GM18517 (cell line): ENCODE measurements at regions not wholly inside any gene's neighbourhood (a gene's known extent, or its start where the extent isn't known, plus 50 kb on each side); places are given as distances from the start of the nearest gene placed in this dataset.
"Not testable (repeated sequence)": the region's sequence is repeated elsewhere in the genome, so short reads cannot be mapped to it uniquely, and the experiment has no call there.

Experiments
- ATAC-seq: cut with Tn5 transposase; IDR thresholded peaks from one replicate; pipeline ENCODE4 v1.9.1; 2021; ENCODE audit warnings: mild to moderate bottlenecking, moderate library complexity; ENCODE audit not compliant: unreplicated experiment

- ATAC-seq: no peak
Measured at GRCh38 chr10:9010093-9010492, 955.6 kb downstream of the GATA3 start.

DNA sequence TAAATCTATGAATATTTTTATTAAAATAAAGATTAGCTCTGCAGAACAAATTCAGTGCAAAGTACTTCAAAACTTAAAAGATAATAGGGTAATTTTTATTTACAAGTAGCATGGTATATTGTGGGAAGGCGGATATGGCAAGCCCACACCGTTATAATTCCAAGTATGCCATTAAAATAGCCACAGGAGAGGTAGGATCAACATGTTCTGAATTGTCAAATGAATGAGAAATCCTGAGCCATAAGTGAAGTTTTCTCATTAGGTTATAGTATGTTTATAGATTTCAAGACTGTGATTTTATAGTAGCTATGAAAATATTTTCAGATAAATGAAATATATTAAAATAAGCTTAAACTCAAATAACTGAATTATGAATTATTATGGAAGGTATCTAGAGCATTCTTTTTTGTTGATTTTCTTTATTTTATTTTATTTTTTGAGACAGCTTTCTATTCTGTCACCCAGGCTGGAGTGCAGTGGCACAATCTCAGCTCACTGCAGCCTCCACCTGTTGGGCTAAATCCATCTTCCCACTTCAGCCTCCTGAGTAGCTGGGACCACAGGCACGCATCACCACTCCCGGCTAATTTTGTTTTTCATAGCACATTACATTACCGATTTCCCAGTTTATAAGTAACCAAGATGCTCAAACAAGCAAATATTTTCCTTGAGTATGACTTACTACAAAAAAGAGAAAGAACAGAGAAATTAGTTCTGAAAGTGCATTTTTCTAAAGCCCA lies 956.6 kb downstream of the GATA3 start:
- no peak for ATAC-seq

GRCh38 chr10:9012312-9012711 lies 957.8 kb downstream of the GATA3 start:
- ATAC-seq: no peak

- no peak for ATAC-seq
Measured at GRCh38 chr10:9015005-9015404, 960.5 kb downstream of the GATA3 start.

DNA sequence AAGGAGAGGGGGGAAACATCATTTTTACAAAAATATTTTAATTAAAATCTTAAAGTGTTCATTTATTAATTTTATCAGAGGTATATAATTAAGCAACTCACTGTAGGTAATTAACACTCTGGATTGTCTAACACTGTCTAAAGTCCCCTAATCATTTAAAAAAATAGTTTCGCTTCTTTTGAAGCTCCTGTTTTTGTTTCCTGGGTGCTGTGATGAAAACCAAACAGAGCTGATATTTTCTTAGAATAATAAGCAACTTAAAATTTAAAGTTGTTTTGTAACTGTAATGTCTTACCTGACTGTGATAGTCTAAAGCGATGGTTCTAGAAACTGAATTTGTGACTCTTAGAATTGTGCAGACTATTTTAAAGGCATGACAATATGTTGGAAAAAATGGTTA lies 961.0 kb downstream of the GATA3 start:
- ATAC-seq: no peak

DNA sequence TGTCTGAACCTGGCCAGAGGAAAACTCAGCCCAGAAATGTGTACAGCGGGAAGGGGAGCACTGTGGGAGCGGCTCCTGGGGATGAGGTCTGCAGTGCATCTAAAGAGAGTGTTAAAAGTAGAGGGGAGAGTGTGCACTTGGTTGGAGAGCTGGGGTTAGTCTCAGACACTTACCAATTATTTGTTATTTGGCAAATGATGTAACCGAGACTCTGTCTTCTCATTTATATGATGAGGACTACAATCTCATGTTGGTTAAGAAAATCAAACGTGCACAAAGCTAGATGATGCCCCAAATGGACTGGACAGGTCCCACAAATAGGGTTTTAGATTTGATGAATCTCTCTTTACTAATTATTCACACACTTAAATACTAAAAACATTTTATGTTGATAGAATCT lies 962.4 kb downstream of the GATA3 start:
- ATAC-seq: no peak

GRCh38 chr10:9018195-9019173 lies 964.0 kb downstream of the GATA3 start:
- ATAC-seq: no peak

DNA sequence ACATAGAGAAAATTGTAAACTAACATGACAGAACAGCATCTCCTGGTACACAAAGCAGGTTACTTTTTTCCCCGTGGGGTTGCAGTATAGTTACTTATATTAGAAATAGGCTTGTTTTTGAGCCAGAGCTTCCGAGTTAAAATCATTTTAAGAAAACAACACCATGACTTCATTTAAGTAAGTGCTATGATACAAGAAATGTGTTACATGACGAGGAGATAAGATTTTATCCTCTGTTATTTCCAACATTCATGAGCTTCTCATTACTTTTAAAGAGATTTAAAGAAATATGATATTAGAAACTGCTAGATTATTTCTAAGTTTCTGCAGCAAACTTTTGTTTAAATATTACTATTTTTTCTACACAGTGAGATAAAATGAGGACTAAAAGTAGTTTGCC lies 968.7 kb downstream of the GATA3 start:
- no peak for ATAC-seq

GRCh38 chr10:9024210-9024609 lies 969.7 kb downstream of the GATA3 start:
- ATAC-seq: no peak

DNA sequence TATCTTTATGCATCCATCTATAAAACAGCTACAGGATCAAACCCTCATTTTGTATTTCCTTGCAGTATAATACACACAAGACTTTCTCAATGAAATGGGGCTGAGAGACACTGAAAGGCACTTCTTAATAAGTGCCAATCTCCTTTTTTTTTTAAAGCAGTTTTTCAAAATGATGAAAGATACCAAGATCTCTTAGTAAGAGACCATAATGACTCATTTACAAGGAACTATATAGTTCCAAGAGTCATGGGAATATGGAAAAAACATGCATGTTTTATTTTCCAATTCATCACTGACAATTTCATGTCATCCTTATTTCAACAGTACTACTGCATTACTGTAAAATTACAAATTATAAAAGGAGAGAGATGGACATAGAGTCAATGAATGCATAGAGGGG lies 973.7 kb downstream of the GATA3 start:
- no peak for ATAC-seq

GRCh38 chr10:9035355-9035754 lies 980.9 kb downstream of the GATA3 start:
- no peak for ATAC-seq

- no peak for ATAC-seq
Measured at GRCh38 chr10:9036711-9037204, 982.3 kb downstream of the GATA3 start.

DNA sequence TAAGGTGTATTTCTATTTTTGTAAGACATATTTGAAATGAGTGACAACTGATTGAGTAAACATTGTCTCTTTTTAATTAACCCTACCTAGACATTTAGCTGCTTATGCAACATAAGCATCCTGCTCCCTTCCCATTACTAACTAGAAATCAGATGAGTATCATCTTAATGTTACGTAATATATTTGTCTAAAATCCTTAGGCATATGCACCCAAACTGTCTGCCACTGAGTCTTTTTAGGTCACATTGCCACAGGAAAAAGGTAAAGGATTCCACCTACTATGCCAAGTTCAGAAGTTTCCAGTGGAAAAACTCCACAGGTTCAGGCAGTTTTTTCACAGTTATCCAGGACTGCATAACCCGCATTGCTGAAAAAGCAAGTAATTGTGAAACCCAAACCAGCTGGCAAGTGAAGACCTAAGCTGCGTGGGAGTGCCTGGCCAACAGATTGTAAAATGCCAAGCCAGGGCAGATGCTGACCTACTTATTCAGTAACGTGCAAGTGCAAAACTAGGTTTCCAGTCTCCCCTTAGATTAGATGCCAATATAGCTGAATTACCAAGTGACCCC lies 983.7 kb downstream of the GATA3 start:
- ATAC-seq: no peak

DNA sequence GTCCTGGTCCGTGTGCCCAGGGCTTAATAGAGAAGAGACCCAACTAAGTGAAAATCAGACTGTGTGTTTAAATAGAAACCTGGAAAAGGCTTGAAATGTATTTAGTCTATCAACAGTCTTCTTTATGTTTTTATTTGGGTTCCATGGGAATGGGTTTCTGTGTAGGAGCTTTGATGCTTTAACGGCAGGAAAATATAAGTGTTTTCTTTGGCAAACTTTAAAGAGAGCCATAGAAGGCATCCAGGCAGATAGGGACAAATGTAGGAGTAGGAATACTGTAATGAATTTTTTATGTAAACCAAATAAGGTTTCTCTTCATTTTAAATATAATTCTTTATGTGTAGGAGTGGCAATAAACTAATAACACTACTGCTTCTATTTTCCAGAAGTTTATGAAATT lies 989.0 kb downstream of the GATA3 start:
- ATAC-seq: no peak

DNA sequence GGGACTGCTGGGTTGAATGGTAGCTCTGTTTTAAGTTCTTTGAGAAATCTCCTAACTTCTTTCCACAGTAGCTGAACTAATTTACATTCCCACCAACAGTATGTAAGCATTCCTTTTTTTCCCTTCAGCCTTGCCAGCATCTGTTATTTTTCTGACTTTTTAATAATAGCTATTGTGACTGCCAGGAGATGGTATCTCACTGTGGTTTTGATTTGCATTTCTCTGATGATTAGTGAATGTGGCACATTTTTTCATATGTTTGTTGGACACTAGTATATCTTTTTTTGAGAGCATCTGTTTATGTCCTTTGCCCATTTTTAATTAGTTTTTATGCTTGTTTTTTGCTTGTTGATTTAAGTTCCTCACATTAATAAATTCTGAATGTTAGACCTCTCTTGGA lies 990.8 kb downstream of the GATA3 start:
- ATAC-seq: no peak

GRCh38 chr10:9051328-9051974 lies 997.0 kb downstream of the GATA3 start:
- no peak for ATAC-seq

DNA sequence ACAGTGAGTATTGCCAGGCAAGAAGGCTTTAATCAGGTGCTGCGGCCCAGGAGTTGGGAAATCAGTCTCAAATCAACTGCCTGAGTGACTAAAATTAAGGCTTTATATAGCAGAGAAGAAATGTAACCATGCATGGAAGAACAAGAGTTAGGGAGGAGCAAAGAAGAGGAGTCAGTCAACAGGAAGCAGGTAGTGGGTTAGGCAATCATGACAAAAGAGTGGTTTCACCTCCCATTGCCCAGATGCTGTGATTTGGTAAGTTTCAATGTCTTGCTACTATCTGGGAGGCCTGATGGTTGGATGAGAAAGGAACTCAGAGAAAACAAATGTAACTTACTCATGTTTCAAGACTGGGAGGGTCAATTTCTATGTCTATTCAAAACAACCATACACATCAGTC lies 998.3 kb downstream of the GATA3 start:
- ATAC-seq: no peak

DNA sequence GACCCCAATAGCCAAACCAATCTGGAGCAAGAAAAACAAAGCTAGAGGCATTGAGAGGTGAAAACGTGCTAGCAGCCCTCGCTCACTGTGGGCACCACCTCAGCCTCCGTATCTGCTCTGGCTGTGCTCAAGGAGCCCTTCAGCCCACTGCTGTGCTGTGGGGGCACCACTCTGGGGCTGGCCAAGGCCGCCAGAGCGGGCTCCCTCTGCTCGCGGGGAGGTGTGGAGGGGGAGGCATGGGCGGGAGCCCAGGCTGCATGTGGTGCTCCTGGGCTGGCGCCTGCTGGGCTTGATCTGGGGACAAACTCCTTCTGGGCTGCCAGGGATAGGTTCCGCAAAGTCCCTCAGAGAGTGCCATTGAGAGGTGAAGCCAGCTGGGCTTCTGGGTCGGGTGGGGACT lies 1002.0 kb downstream of the GATA3 start:
- ATAC-seq: no peak

DNA sequence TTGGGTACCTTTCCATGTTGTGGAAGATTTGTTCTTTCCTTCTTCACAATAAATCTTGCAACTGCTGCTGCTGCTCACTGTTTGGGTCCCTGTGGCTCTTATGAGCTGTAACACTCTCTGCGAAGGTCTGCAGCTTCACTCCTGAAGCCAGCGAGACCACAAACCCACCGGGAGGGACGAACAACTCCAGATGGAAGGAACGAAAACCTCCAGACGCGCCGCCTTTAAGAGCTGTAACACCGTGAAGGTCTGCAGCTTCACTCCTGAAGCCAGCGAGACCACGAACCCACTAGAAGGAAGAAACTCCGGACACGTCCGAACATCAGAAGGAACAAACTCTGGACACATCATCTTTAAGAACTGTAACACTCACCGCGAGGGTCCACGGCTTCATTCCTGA lies 1002.8 kb downstream of the GATA3 start:
- ATAC-seq: not testable (repeated sequence)

- no peak for ATAC-seq
Measured at GRCh38 chr10:9060314-9060713, 1005.8 kb downstream of the GATA3 start.

DNA sequence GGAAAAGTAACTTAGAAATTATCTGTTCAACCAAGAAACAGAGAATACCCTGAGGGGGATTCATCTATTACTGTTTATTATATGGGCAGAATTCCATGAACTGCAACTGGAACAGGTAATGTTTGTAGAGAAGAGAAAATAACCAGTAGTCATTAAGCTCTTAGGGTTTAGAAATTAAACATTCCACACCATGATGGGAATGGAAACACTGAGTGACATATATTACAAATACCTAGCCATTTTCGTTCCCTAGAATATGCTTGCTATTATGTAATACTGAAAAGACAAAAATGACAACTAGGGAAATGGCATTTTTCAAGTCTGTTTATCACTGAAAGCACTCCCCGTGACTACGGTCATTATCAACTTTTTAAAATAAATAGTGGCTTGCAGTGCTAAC lies 1007.4 kb downstream of the GATA3 start:
- no peak for ATAC-seq
